Ascending aorta (tissue), 2 donors: ENCODE measurements at regions not wholly inside any gene's neighbourhood (a gene's known extent, or its start where the extent isn't known, plus 50 kb on each side); places are given as distances from the start of the nearest gene placed in this dataset.
"Not testable (repeated sequence)": the region's sequence is repeated elsewhere in the genome, so short reads cannot be mapped to it uniquely, and the experiment has no call there.

Experiments
- DNase-seq, 2 donors: peaks; one replicate each; pipeline ENCODE4 v3.0.0-alpha.2; 2019; ENCODE audit warnings: low spot score in 2 of 2
- H3K27ac ChIP-seq, 2 donors: fragments of 200-600 bp; sonication (generic); one replicate each; pipeline ENCODE4 v1.5.1; 2016 to 2017; ENCODE audit warnings: mild to moderate bottlenecking in 1 of 2
- H3K27me3 ChIP-seq: fragments of 200-600 bp; sonication (generic); one replicate; pipeline ENCODE4 v1.5.1; 2017
- H3K36me3 ChIP-seq, 2 donors: fragments of 200-600 bp; sonication (generic); one replicate each; pipeline ENCODE4 v1.5.1; 2016
- H3K4me1 ChIP-seq, 2 donors: fragments of 200-600 bp; sonication (generic); one replicate each; pipeline ENCODE4 v1.5.1; 2016 to 2017; ENCODE audit warnings: mild to moderate bottlenecking in 1 of 2
- H3K4me3 ChIP-seq, 2 donors: fragments of 200-600 bp; sonication (generic); one replicate each; pipeline ENCODE4 v1.5.1; 2016 to 2017; ENCODE audit warnings: mild to moderate bottlenecking in 1 of 2
- H3K9me3 ChIP-seq, 2 donors: fragments of 200-600 bp; sonication (generic); one replicate each; pipeline ENCODE4 v1.5.1; 2016
- CTCF ChIP-seq, 3 experiments: fragments of 200-600 bp in 2 of 3; fragments of 450-650 bp in 1 of 3; sonication (generic) in 2 of 3; IDR thresholded peaks; one replicate each; pipeline ENCODE4 v1.5.1; 2016 to 2019; ENCODE audit warnings: antibody characterized with exemption in 3 of 3, mild to moderate bottlenecking in 1 of 3, moderate library complexity in 1 of 3
- intact Hi-C: fragments of 100-400 bp; cut with DNase I; formaldehyde crosslinking; loops from one replicate; pipeline ENCODE4 v1.15.1; 2023

- TF ChIP-seq CTCF (IDR thresholded peaks at IDR 0.05): no peak
- Histone ChIP-seq H3K9me3 (no peaks in the 10 kb centered on the region), H3K4me3 (no peak overlapping the region), H3K27me3 (no peaks in the 10 kb centered on the region), H3K4me1 (no peaks in the 10 kb centered on the region), H3K27ac (no peak overlapping the region), H3K36me3 (no peaks in the 10 kb centered on the region)
- intact Hi-C loops: no loop called here
- DNase-seq: no peak
Measured at GRCh38 chr9:99488131-99489059, 266.3 kb downstream of the SEC61B start.

- H3K9me3 ChIP-seq: no peaks in the 10 kb centered on the region
- no peak for TF ChIP-seq CTCF (IDR thresholded peaks at IDR 0.05)
- no peak overlapping the region for H3K4me3 ChIP-seq
- H3K27me3 ChIP-seq: no peaks in the 10 kb centered on the region
- no peak for DNase-seq
- no peaks in the 10 kb centered on the region for H3K36me3 ChIP-seq
- intact Hi-C loops: no loop called here
- H3K27ac ChIP-seq: no peak overlapping the region
- no peaks in the 10 kb centered on the region for H3K4me1 ChIP-seq
Measured at GRCh38 chr9:99489060-99489413, 267.0 kb downstream of the SEC61B start.

DNA sequence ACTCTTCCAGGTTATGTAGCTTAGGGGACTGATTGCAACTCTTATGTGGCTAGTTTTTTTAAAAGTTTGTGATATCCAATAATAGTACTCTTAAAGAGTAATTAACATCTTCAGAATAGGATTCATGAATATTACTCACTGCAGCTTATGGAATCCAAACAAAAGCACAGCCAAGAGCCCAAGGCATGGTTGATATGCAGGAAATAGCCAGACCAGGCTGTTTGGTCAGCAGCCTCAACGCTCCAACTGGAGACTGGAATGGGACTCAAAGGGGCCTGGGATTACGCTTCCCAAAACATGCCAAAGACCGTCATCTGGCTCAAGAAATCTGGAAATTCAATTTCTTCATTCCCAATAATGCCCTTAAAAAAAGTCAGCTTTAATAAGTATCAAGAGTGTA lies 268.6 kb downstream of the SEC61B start:
- Histone ChIP-seq H3K36me3 (no peaks in the 10 kb centered on the region), H3K4me1 (no peaks in the 10 kb centered on the region), H3K9me3 (no peaks in the 10 kb centered on the region), H3K4me3 (no peak overlapping the region), H3K27ac (no peak overlapping the region), H3K27me3 (no peaks in the 10 kb centered on the region)
- DNase-seq: no peak
- TF ChIP-seq CTCF (IDR thresholded peaks at IDR 0.05): no peak
- intact Hi-C loops: no loop called here

- Histone ChIP-seq H3K9me3 (no peaks in the 10 kb centered on the region), H3K4me1 (no peaks in the 10 kb centered on the region), H3K27me3 (no peaks in the 10 kb centered on the region), H3K4me3 (no peak overlapping the region), H3K27ac (no peak overlapping the region), H3K36me3 (no peaks in the 10 kb centered on the region)
- no peak for DNase-seq
- TF ChIP-seq CTCF (IDR thresholded peaks at IDR 0.05): no peak
- intact Hi-C loops: no loop called here
Measured at GRCh38 chr9:99491408-99492158, 269.5 kb downstream of the SEC61B start.

- intact Hi-C loops: no loop called here
- no peaks in the 10 kb centered on the region for H3K4me1 ChIP-seq
- H3K36me3 ChIP-seq: no peaks in the 10 kb centered on the region
- no peaks in the 10 kb centered on the region for H3K9me3 ChIP-seq
- DNase-seq: no peak
- no peak overlapping the region for H3K27ac ChIP-seq
- H3K27me3 ChIP-seq: no peaks in the 10 kb centered on the region
- TF ChIP-seq CTCF (IDR thresholded peaks at IDR 0.05): no peak
- no peak overlapping the region for H3K4me3 ChIP-seq
Measured at GRCh38 chr9:99497641-99498040, 275.6 kb downstream of the SEC61B start.

DNA sequence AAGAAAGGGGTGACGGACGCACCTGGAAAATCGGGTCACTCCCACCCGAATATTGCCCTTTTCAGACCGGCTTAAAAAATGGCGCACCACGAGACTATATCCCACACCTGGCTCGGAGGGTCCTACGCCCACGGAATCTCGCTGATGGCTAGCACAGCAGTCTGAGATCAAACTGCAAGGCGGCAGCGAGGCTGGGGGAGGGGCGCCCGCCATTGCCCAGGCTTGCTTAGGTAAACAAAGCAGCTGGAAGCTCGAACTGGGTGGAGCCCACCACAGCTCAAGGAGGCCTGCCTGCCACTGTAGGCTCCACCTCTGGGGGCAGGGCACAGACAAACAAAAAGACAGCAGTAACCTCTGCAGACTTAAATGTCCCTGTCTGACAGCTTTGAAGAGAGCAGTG lies 276.9 kb downstream of the SEC61B start:
- H3K27ac ChIP-seq, DNase-seq, H3K4me1 ChIP-seq, H3K27me3 ChIP-seq, H3K4me3 ChIP-seq, intact Hi-C loops, H3K9me3 ChIP-seq, H3K36me3 ChIP-seq: not testable (repeated sequence)
